ENCODE measurements at regions not wholly inside any gene's neighbourhood (a gene's known extent, or its start where the extent isn't known, plus 50 kb on each side); places are given as distances from the start of the nearest gene placed in this dataset.

DNA sequence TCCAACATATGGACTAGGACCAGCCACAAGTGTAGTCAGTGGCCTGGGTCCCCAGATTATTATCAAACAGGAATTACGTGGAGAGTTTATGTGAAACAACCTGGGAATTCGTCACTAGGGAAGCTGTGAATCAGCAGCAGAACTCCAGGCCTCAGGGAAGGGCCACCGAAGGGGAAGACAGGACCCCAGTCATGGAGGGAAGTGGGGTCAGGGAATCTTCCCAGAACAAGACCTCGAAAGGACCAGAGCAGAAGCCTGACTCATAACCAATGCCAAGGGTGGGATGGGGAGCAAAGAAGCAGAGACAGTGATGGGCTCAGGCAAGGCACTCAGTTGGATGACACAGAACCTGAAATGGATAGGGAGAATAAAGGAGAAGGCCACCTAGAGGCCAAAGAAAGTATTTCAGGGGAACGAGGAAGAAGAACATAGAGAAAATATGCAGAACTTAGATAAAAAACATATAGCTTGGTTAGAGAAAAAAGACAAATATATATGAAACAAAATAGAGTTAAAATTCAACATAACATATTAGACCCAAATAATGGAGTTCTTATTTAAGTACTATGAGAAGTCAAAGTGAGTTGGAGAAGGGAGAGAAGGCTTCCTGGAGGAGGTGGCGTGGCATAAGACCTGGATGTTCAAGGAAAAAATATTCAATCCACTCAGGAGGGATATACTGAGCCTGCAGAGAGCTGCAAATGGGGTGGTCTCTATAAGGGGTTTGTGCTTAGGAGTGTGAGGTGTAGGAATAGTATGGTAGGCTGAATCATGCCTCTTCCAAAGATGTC is 66.7 kb upstream of the CAST start:
- no peaks in the 10 kb centered on the region for H3K9me1 ChIP-seq (ENCODE audit: control insufficient read depth, extremely low read depth, insufficient read depth, low read length)
- no peaks in the 10 kb centered on the region for H3K27me3 ChIP-seq (ENCODE audit: control insufficient read depth, extremely low read depth, insufficient read depth, low read length)
- H3K4me2 ChIP-seq (ENCODE audit: control insufficient read depth, extremely low read depth, insufficient read depth, low read depth, low read length), result no peak overlapping the region
- no peaks in the 10 kb centered on the region for H4K20me1 ChIP-seq (ENCODE audit: control insufficient read depth, extremely low read depth, insufficient read depth, low read length)
- dilution Hi-C loops (cut with MboI; ENCODE audit: extremely low pct_ligation_motif_present, low sequenced_read_pairs), result no loop called here
- DNase-seq (ENCODE audit: low read depth, low spot score) (no peak), FAIRE-seq (no peak)
- no peak overlapping the region for H3K27ac ChIP-seq (ENCODE audit: control insufficient read depth, insufficient read depth, low read length)
- peaks cover 0 to 1% of the 10 kb centered on the region in 2 experiments for H3K36me3 ChIP-seq (ENCODE audit: control insufficient read depth in 2 of 2, extremely low read depth in 1 of 2, insufficient read depth in 2 of 2, low read length in 2 of 2)
- no peak overlapping the region for H3K4me3 ChIP-seq (ENCODE audit: control insufficient read depth in 2 of 3, extremely low read depth in 1 of 3, insufficient read depth in 2 of 3, low read depth in 1 of 3, low read length in 3 of 3)
- H2AFZ ChIP-seq (ENCODE audit: control insufficient read depth, low read length), result no peak overlapping the region
- no peak for TF ChIP-seq EZH2 (IDR thresholded peaks at IDR 0.05; ENCODE audit: low read length)
- TF ChIP-seq, protein P1, sequence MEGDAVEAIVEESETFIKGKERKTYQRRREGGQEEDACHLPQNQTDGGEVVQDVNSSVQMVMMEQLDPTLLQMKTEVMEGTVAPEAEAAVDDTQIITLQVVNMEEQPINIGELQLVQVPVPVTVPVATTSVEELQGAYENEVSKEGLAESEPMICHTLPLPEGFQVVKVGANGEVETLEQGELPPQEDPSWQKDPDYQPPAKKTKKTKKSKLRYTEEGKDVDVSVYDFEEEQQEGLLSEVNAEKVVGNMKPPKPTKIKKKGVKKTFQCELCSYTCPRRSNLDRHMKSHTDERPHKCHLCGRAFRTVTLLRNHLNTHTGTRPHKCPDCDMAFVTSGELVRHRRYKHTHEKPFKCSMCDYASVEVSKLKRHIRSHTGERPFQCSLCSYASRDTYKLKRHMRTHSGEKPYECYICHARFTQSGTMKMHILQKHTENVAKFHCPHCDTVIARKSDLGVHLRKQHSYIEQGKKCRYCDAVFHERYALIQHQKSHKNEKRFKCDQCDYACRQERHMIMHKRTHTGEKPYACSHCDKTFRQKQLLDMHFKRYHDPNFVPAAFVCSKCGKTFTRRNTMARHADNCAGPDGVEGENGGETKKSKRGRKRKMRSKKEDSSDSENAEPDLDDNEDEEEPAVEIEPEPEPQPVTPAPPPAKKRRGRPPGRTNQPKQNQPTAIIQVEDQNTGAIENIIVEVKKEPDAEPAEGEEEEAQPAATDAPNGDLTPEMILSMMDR (optimal IDR thresholded peaks at IDR 0.05 in 1 of 3, IDR thresholded peaks at IDR 0.05 in 1 of 3, conservative IDR thresholded peaks at IDR 0.05 in 1 of 3; ENCODE audit: extremely low read depth in 1 of 3, insufficient read depth in 2 of 3, low read length in 3 of 3), result peak; percentile 28 to 67 (median 44)
- H3K79me2 ChIP-seq (ENCODE audit: control insufficient read depth, insufficient read depth, low read length), result no peaks in the 10 kb centered on the region
- no peak overlapping the region for H3K9ac ChIP-seq (ENCODE audit: control insufficient read depth, extremely low read depth, insufficient read depth, low read length)
- H3K9me3 ChIP-seq (ENCODE audit: control insufficient read depth, low read depth, low read length), result no peaks in the 10 kb centered on the region
- no peaks in the 10 kb centered on the region for H3K4me1 ChIP-seq (ENCODE audit: control insufficient read depth, extremely low read depth, insufficient read depth, low read length)

DNA sequence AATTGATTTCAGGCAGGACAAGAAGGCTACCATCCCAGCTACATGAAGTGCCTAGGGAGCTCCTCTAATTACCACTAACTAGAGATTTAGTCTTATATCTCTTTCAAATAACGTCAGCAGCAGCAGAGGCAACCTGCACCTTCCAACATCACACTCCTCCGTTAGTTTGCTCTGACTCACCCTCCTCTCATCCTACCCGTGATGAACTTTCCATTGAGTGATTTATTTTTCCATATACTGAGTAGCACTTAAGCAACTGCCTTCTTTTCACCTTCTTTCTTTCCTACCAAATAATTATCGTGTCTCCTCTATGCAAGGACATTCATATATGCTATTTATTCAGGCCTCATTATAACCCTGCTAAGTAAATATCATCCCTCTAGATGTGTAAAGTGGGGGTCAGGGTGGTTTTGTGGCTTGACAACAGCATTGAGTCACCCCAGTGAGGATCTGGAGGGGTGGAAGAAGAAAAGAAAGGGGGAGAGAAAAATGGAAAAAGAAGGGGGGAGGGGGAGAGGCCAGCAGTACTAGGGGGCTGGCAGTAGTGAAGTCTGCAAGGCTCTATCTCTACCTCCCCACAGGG is 64.6 kb upstream of the CAST start:
- H3K9me1 ChIP-seq (ENCODE audit: control insufficient read depth, extremely low read depth, insufficient read depth, low read length), result no peaks in the 10 kb centered on the region
- TF ChIP-seq, protein P1 (optimal IDR thresholded peaks at IDR 0.05 in 1 of 3, IDR thresholded peaks at IDR 0.05 in 1 of 3, conservative IDR thresholded peaks at IDR 0.05 in 1 of 3; ENCODE audit: extremely low read depth in 1 of 3, insufficient read depth in 2 of 3, low read length in 3 of 3), result no peak
- TF ChIP-seq EZH2 (IDR thresholded peaks at IDR 0.05; ENCODE audit: low read length), result no peak
- dilution Hi-C loops (cut with MboI; ENCODE audit: extremely low pct_ligation_motif_present, low sequenced_read_pairs), result no loop called here
- H3K27me3 ChIP-seq (ENCODE audit: control insufficient read depth, extremely low read depth, insufficient read depth, low read length), result no peaks in the 10 kb centered on the region
- H3K4me2 ChIP-seq (ENCODE audit: control insufficient read depth, extremely low read depth, insufficient read depth, low read depth, low read length), result no peak overlapping the region
- H4K20me1 ChIP-seq (ENCODE audit: control insufficient read depth, extremely low read depth, insufficient read depth, low read length), result no peaks in the 10 kb centered on the region
- DNase-seq (ENCODE audit: low read depth, low spot score) (no peak), FAIRE-seq (no peak)
- no peaks in the 10 kb centered on the region for H3K9me3 ChIP-seq (ENCODE audit: control insufficient read depth, low read depth, low read length)
- H3K27ac ChIP-seq (ENCODE audit: control insufficient read depth, insufficient read depth, low read length), result no peak overlapping the region
- H3K79me2 ChIP-seq (ENCODE audit: control insufficient read depth, insufficient read depth, low read length), result no peaks in the 10 kb centered on the region
- H3K4me3 ChIP-seq (ENCODE audit: control insufficient read depth in 2 of 3, extremely low read depth in 1 of 3, insufficient read depth in 2 of 3, low read depth in 1 of 3, low read length in 3 of 3), result no peak overlapping the region
- no peak overlapping the region for H2AFZ ChIP-seq (ENCODE audit: control insufficient read depth, low read length)
- no peak overlapping the region for H3K9ac ChIP-seq (ENCODE audit: control insufficient read depth, extremely low read depth, insufficient read depth, low read length)
- no peaks in the 10 kb centered on the region for H3K4me1 ChIP-seq (ENCODE audit: control insufficient read depth, extremely low read depth, insufficient read depth, low read length)
- H3K36me3 ChIP-seq (ENCODE audit: control insufficient read depth in 2 of 2, extremely low read depth in 1 of 2, insufficient read depth in 2 of 2, low read length in 2 of 2), result peaks cover 0 to 1% of the 10 kb centered on the region in 2 experiments

All from keratinocyte (primary cell).